ENCODE measurements at regions not wholly inside any gene's neighbourhood (a gene's known extent, or its start where the extent isn't known, plus 50 kb on each side); places are given as distances from the start of the nearest gene placed in this dataset.

DNA sequence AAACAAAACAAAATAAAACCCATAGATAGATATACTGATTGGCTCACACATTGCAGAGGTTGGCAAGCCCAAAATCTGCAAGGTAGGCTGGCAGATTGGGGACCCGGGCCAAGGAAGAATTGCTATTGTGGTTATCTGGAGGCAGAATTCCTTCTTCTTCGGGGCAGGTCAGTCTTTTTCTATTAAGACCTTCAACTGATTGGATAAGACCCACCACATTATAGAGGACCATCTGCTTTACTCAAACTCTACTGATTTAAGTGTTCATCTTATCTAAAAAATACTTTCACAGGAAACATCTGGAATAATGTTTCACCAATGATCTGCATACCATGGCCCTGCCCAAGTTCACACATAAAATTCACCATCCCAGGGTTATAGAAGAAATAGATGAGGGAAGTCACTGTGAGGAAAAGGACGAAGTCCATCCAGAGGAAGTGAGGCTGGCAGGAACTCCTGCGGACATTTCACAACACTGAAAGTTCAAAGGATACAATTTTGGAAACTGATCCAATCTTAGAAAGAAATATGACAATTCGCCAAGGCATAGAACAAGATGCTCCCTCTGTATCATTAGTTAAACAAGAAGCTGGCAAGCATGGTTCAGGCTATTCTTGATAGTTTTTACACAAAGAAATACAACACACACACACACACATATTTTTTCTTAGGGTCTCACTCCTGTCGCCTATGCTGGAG, 127.6 kb upstream of the MED13L start:
- DNase-seq, result no peak

DNA sequence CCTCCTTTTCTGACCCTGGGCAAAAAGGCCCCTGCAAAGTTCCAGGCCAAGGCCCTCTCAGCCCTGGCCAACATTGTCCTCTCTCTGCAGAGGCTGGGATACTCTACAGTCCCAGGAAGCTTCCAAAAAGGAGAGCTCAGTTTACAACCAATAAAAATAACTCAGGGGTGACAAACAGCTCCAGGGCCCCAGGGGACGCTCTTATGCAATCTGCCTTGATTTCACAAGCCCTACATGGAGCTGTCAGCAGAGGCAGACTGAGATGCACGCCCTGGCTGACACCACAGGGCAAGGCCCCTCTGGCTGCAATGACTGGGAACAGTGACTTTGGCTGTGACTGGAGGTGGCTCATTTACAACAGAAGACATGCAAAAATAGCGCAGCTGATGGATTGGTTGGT, 129.0 kb upstream of the MED13L start:
- no peak for DNase-seq

DNA sequence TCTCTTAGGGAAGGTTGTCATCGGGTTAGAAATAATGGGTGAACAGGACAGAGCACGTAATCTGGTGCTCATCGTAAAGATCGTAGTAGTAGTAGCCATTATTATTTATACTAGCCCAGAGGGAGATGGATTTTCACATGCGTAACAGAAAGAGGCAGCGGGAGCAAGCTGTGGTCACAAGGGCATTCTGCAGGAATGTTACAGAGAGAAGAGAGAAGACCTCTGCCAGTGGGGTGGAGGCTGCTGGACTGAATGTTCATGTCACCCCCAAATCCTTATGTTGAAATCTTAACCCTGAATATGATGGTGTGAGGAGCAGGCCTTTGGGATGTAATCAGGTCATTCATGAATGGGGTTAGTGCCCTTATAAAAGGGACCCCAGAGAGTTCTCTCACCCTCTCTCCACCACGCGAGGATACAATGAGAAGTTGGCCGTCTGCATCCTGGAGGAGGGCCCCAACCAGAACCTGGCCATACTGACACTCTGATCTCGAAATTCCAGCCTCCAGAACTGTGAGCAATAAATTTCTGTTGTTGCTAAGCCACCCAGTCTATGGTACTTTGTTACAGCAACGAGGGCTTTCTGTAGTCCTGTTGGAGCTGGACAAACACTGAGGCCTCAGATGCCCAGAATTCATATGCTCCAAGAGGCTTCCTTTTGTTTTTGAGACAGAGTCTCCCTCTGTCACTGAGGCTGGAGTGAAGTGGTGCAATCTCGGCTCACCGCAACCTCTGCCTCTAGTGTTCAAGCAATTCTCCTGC, 131.2 kb upstream of the MED13L start:
- no peak for DNase-seq

DNA sequence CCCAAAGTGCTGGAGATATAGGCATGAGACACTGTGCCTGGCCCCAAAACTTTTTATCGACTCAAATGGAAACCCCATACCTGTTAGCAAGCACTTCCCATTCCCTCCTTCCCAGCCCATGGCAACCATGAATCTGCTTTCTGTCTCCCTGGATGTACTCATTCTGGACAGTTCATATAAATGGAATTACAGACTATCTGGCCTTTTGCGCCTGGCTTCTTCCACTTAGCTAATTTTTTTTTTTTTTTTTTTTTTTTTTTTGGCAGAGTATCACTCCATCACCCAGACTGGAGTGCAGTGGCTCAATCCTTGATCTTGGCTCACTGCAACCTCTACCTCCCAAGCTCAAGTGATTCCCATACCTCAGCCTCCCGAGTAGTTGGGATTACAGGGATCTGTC, 134.5 kb upstream of the MED13L start:
- DNase-seq, result no peak

DNA sequence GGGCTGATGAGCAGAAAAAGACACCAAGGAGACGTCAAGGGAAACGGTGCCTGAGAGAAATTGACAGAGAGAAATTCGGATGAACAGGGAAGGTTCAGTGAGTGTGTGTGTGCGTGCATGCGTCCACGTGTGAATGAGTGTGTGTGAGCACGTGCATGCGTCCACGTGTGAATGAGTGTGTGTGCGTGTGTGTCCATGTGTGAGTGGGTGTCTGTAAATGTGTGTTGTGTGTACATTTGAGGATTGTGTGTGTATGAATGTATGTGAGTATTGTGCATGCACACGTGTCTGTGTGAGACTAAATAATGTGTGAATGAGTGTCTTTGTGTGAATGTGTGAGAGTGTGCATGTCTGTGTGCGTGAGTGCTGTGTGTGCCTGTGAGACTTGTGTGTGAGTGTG, 137.4 kb upstream of the MED13L start:
- no peak for DNase-seq

DNA sequence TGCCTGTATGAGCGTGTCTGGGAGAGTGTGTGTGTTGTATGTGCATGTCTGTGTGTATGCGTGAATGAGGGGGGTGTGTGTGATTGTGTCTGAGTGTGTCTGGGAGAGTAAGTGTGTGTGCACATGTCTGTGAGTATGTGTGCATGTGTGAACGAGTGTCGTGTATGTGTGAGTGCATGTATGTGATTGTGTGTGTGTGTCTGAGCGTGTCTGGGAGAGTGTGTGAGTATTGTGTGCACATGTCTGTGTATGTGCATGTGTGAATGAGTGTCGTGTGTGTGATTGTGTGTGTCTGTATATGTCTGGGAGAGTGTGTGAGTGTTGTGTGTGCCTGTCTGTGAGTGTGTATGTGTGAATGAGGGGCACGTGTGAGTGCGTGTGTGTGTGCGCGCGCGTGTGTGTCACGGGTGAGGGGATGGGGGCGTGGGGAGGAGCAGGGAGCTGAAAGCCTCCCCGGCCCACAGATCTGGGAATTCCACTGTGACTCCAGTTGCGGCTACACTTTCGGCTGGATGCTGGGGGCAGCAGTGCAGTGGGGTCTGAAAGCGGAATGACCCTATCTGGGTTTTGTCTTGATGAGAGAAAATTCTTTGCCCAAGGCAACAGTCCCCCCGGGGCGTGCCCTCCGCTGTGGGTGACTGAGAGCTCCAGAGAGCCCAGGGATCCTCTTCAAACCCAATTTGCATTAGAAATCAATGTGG, 138.1 kb upstream of the MED13L start:
- no peak for DNase-seq

DNA sequence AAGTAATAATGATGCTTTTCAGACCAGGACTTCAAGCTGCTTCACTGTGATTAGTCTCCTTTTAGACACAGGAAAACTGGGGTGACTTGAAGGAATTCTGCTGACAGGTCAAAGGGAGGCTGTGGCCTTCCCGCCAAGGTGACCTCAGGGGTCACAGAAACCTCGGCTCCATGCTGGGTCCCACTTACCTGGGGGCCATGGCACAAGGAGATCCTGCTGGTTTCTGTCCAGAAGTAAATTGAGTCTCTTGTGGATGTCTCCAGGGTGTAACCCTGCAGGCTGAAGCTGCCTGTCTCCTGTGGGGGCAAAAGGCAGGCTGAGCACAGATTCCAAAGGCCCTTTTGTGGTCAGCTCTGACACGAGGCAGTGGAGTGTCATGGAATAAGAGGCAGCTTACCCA, 138.7 kb upstream of the MED13L start:
- no peak for DNase-seq

DNA sequence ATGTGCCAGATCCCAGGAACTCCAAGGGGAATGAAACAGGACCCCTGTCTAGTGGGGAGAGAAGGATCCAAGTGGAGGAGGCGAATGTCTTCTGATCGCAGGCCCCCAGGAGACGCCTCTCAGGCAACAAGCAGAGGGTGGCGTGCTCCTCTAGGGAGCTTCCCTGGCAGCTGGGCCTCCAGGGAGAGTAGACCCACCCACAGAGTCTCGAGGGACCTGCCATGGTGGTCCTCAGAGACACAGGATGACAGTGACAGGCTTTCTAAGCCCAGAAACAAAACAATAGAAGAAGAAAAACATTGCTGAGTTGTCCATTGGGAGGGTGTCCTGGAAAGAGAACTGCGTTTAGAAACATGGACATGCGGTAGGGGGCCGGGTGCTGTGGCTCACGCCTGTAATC, 140.6 kb upstream of the MAP1LC3B2 start:
- no peak for DNase-seq

DNA sequence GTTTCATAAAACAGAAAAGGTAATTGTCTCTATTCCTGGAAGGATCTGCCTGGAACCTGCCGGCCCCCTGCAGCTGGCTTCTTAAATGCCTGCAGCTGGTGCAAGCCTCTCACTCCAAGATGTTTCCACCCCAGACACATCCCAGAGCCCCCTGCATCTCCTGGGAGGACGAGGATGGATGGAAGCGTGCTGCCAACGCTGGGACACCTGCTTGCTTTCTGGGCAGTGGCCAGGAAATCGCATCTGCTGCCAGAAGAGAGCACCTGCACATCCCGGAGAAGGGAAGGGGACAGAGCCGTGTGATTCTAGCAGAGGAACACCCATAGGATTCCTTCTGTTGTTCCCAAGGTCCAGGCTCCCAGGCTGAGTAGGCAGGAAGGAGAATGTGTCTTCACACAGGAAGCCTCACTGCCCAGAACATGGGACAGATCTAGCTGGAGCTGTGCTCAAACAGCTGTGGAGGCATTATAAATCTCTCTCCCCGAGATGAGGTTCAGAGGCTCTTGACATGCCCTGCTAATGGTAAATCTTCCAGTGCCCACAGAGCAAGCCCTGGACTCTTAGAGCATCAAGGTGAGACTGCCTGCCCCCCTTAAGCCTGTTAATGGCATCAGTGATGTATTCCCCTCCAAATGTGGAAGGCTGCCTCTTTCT, 138.8 kb upstream of the MAP1LC3B2 start:
- no peak for DNase-seq

DNA sequence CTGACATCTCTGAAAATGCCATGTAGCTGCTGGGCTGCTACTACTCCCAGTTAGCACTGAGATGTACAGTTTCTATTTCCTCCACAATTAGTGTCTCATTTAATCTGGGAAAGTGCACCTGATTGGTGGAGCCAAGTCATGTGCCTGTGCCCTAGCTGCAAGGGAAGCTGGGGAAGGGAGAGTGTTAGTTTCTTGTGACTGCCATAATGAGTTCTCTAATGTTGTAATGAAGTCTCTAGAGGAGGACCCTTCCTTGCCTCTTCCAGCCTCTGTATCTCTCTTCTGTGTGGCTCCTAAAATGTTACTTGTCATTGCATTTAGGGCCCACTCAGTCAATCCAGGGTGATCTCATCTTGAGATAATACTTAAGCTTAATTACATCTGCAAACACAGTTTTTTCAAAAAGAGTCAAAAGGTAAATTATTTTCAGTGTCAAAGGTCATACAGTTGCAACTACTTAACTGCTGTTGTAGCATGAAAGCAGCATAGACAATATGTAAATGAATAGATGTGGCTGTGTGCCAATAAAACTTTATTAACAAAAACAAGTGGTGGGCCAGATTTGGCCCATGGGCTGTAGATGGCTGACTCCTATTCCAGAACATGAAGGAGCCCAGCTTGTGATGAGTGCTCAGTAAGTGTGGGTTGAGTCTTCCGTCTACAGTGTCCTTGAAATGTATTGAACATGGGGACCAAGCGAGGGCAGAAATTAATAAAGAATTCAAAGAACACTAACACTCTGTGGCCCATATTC, 137.2 kb upstream of the MAP1LC3B2 start:
- no peak for DNase-seq

DNA sequence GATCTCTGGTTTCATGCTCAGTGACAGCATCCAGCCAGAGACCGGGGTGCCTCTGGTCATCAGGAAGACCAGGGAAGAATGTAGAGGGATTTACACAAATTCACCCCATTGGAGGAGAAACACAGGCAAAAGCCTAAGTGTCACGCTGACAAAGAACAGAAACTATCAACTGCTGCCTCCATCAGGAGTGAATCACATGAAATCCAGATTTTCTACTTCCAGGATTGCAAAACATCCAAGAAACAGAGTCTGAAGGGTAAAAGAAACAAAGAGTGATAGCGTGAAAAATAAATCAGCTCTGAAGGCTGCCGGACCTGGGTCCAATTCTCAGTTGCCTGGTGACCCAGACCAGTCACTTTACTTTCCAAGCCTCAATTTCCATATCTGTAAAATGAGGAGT, 136.1 kb upstream of the MAP1LC3B2 start:
- DNase-seq, result no peak

DNA sequence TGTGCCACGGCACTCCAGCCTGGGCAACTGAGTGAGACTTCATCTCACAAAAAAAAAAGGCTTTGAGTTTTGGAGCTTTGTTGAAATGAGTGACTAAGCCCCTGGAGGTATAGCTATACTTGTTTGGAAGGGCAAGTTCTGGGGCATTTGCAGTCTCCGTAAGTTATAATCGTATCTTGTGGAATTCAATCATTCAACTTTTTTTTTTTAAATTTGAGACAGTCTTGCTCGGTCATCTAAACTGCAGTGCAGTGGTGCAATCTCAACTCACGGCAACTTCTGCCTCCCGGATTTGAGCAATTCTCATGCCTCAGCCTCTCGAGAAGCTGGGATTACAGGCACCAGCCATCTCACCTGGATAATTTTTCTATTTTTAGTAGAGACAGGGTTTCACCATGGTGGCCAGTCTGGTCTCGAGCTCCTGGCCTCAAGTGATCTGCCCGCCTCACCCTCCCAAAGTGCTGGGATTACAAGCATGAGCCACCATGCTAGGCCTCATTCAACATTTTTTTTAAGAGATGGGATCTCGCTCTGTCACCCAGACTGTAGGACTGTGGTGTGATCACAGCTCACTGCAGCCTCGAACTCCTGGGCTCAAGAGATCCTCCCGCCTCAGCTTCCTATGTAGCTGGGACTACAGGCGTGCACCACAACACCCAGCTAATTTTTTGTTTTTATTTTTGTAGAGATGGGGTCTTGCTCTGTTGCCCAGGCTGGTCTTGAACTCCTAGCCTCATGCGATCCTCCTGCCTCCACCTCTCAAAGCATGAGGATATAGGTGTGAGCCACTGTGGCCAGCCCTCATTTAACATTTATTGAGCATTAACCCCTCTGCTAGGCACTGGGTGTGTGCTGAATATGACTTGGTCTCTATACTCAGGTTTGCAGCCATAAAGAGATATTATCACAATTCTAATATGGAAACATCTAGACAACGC, 133.7 kb upstream of the MAP1LC3B2 start:
- DNase-seq, result no peak

DNA sequence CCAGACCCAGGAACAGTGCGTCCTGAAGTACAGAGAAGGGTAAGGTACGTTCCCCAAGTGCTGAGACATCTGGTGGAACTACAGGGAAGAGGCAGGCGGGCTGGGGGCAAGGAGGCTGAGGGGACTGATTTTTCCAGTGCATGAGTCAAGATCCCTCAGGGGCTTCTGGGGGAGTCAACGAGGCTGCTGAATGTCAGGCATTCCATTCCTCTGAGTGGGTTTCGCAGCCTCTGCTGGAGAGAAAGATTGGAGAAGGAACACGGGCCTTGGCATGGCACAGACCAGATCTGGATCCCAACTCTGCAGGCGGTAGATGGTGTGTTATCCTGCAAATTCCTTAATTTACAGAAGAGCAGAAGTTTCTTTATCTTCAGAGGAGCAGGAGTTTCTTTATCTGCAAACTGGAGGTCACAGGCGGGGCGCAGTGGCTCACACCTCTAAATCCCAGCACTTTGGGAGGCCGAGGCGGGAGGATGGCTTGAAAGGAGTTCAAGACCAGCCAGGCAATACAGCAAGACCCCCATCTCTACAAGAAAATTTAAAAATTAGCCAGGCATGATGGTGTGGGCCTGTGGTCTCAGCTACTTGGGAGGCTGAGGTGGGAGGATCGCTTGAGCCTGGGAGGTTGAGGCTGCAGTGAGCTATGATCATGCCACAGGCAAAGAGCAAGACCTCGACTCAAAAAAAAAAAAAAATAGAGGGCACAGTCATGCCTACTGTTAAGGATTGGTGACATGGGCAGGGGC, 132.6 kb upstream of the MAP1LC3B2 start:
- no peak for DNase-seq

DNA sequence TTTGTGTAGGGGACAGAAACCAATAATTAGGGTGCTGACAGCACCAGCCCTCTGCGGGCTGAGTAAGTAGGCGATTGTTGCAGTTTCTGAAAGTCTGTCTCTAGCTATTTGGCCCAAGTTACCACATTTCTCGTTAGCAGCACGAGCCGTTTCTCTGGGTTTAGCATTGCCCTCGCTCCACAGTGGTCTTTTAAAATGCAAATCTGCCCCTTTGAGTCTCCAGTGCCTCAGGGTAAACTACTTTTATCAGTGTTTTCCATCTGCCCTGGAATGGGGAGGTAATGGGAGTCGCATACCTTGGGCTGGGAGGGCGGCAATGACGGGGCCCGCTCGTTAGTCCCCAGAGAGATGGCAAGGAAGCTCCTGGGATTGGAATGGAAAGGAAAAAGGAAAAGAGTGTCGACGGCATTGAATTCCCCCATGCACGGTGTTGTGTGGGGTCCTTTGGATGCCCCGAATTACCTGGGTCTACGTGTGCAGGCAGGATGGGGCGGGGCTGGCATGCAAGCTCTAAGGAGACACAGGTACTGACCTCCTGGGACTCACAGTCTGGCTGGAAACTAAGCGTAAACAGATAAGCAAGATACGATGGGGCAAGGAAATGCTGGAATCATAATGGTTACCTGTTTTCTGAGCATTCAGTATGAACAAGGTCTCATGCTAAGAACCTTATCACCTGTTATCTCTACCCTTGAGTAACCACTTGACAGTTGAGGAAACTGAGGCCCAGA, 131.8 kb upstream of the MAP1LC3B2 start:
- DNase-seq, result no peak

DNA sequence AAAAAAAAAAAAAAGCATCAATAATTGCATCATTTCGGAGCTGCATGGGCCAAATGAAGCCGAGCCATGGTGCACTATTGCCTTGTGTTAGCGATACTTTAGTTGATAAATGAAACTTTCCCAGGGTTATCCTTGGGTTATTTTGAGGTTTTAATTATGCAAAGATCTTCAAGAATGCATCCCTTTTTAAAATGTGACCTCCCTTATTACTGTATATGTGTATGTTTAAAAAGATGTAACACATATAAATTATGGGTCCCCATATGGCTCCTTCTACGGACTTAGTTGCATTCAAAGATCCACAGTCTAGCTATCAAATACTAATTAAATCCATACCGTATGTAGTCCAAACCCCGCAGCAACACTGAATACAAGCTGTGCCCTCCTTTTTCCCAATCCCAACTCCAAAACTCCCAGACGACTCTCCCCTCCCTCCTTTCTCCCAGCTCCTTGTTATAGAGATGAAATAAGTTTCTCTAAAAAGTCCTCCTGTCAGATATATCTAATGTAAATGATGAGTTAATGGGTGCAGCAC, 129.3 kb upstream of the MAP1LC3B2 start:
- DNase-seq, result no peak

DNA sequence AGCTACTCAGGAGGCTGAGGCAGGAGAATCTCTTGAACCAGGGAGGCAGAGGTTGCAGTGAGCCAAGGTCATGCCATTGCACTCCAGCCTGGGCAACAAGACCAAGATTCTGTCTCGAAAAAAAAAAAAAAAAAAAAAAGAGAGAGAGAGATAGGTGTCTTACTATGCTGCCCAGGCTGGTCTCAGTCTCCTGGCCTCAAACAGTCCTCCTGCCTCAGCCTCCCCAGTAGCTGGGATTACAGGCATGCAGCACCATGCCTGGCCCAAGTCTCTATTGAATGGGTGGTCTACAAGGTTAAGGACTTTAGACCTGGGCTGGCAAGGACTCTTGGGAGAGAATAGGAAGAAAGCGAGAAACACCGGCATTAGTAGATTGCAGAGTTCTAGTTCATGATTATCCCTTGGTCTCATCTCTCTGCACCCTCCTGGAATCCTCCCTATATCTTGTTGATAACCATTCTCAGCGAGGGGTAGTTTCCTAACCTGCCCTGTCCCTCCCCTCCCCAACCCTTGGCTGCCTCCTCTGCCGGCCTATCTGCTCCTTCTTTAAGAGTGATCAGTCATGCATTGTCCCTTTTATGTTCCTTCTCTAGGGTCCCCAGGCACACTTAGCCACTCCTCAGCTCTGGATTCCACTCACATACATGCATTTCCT, 128.1 kb upstream of the MAP1LC3B2 start:
- no peak for DNase-seq

DNA sequence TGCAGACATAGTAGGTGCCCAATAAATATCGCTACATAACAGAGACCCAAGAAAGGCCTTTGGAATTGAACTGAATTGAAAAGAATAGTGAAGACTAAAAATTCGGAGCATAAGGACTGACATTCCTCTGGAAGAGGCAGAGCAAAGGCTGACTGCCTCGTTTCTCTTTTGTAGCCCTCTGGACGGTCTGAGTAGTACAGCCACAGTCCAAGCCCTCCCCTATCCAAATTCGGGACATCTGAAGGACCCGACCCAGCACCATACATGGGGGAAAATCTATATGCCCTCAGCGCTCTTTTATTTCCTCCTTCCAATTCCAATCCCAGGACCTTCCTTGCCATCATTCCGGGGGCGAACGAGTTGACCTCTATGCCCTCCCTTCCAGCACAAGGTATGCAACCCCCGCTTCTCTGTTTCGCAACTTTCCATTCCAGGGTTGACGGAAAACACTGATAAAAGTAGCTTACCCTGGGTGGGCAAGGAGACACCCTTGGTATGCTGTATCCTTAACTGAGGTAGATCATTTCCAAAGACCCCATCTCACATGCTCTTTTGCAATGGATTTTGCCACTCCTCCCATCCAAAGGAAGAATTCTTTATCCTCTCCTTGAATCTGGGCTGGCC, 127.4 kb upstream of the MAP1LC3B2 start:
- no peak for DNase-seq

DNA sequence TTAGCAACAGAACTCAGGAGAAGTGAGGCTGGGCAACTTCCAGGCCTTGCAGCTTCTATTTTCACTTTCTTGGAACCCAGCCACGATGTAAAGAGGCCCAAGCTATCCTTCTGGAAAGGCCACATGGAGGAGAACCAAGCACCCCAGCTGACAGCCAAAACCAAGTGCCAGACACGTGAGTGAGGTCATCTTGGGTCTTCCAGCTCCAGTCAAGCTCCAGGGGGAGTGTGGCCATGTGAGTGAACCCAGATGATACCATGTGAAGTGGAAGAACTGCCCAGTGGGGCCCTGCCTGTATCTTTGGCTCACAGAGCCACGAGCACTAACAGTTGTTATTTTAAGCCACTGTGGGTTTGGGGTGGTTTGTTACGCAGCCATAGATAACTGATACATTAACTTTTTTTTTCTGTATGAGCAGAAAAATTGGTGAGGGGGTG, 126.8 kb upstream of the MAP1LC3B2 start:
- no peak for DNase-seq

DNA sequence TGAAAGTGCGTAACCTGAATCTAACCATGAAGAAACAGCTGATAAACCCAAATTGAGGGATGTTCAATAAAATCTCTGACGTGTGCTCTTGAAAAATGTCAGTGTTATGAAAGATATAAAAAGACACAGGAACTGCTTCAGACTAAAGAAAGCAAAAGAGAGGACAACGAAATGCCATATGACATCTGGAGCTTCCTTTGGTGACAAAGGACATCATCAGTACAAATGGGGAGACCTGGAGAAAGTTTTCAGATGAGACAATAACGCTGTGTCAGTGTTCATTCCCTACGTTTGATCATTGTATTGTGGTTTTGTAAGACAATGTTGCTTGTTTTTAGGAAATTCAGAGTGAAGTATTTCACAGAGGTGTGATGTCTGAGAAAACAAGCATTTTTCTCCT, 125.9 kb upstream of the MAP1LC3B2 start:
- DNase-seq, result no peak

Data from activated CD4-positive, alpha-beta T cell treated with anti-CD3 and anti-CD28 coated beads, Interleukin-2, amount 50 U/mL, for 4 hours (primary cell).